ENCODE measurements at regions not wholly inside any gene's neighbourhood (a gene's known extent, or its start where the extent isn't known, plus 50 kb on each side); places are given as distances from the start of the nearest gene placed in this dataset.
"Not testable (repeated sequence)": the region's sequence is repeated elsewhere in the genome, so short reads cannot be mapped to it uniquely, and the experiment has no call there.

GRCh38 chr2:87151835-87152493 is 130.3 kb upstream of the PLGLB1 start:
- intact Hi-C loops (cut with DNase I); H3K36me3 ChIP-seq; DNase-seq; H3K4me3 ChIP-seq; H3K9me3 ChIP-seq; H3K4me1 ChIP-seq; H3K27me3 ChIP-seq; H3K27ac ChIP-seq: not testable (repeated sequence)
- ATAC-seq, result peak; percentile 77

GRCh38 chr2:87174454-87174853 is 152.8 kb upstream of the PLGLB1 start:
- H3K27ac ChIP-seq; H3K36me3 ChIP-seq; H3K4me1 ChIP-seq; H3K9me3 ChIP-seq; intact Hi-C loops (cut with DNase I); DNase-seq; H3K4me3 ChIP-seq; H3K27me3 ChIP-seq; ATAC-seq: not testable (repeated sequence)

GRCh38 chr2:87183373-87183772 is 161.7 kb upstream of the PLGLB1 start:
- H3K4me3 ChIP-seq; H3K27ac ChIP-seq; H3K9me3 ChIP-seq; H3K27me3 ChIP-seq; H3K36me3 ChIP-seq; H3K4me1 ChIP-seq; DNase-seq; intact Hi-C loops (cut with DNase I): not testable (repeated sequence)
- ATAC-seq, result peak; percentile 49

- ATAC-seq; DNase-seq; H3K27me3 ChIP-seq; H3K4me3 ChIP-seq; H3K9me3 ChIP-seq; intact Hi-C loops (cut with DNase I); H3K36me3 ChIP-seq; H3K4me1 ChIP-seq; H3K27ac ChIP-seq: not testable (repeated sequence)
Measured at GRCh38 chr2:87184260-87184659, 162.6 kb upstream of the PLGLB1 start.

GRCh38 chr2:87189214-87189613 is 167.6 kb upstream of the PLGLB1 start:
- ATAC-seq, result peak; percentile 26
- H3K27me3 ChIP-seq; H3K27ac ChIP-seq; H3K4me3 ChIP-seq; H3K4me1 ChIP-seq; intact Hi-C loops (cut with DNase I); H3K36me3 ChIP-seq; DNase-seq; H3K9me3 ChIP-seq: not testable (repeated sequence)

GRCh38 chr2:87193336-87193735 is 171.7 kb upstream of the PLGLB1 start:
- H3K36me3 ChIP-seq; H3K4me3 ChIP-seq; H3K27me3 ChIP-seq; intact Hi-C loops (cut with DNase I); DNase-seq; H3K4me1 ChIP-seq; H3K9me3 ChIP-seq; H3K27ac ChIP-seq: not testable (repeated sequence)
- peak; percentile 83 for ATAC-seq

GRCh38 chr2:87194254-87194999 is 172.8 kb upstream of the PLGLB1 start:
- ATAC-seq; H3K27ac ChIP-seq; H3K4me3 ChIP-seq; intact Hi-C loops (cut with DNase I); H3K27me3 ChIP-seq; H3K36me3 ChIP-seq; DNase-seq; H3K4me1 ChIP-seq; H3K9me3 ChIP-seq: not testable (repeated sequence)

- ATAC-seq; H3K9me3 ChIP-seq; intact Hi-C loops (cut with DNase I); DNase-seq; H3K4me1 ChIP-seq; H3K27me3 ChIP-seq; H3K36me3 ChIP-seq; H3K27ac ChIP-seq; H3K4me3 ChIP-seq: not testable (repeated sequence)
Measured at GRCh38 chr2:87196720-87197388, 175.2 kb upstream of the PLGLB1 start.

GRCh38 chr2:87198422-87198821 is 176.8 kb upstream of the PLGLB1 start:
- H3K36me3 ChIP-seq, ATAC-seq, DNase-seq: not testable (repeated sequence)

GRCh38 chr2:87199228-87199627 is 177.6 kb upstream of the PLGLB1 start:
- H3K4me1 ChIP-seq; DNase-seq; H3K36me3 ChIP-seq; intact Hi-C loops (cut with DNase I); ATAC-seq; H3K4me3 ChIP-seq; H3K27ac ChIP-seq; H3K27me3 ChIP-seq: not testable (repeated sequence)
- peaks cover 0 to 13% of the 10 kb centered on the region in 2 donors for H3K9me3 ChIP-seq

More at GRCh38 chr2:87198422-87198821, 176.8 kb upstream of the PLGLB1 start:
- H3K9me3 ChIP-seq; H3K27me3 ChIP-seq; intact Hi-C loops (cut with DNase I); H3K27ac ChIP-seq; H3K4me1 ChIP-seq; H3K4me3 ChIP-seq: not testable (repeated sequence)

- intact Hi-C loops (cut with DNase I); H3K27me3 ChIP-seq; H3K4me3 ChIP-seq; ATAC-seq; H3K4me1 ChIP-seq; H3K27ac ChIP-seq; H3K36me3 ChIP-seq; DNase-seq: not testable (repeated sequence)
- H3K9me3 ChIP-seq, result peaks cover 0 to 13% of the 10 kb centered on the region in 2 donors
Measured at GRCh38 chr2:87204569-87205147, 183.0 kb upstream of the PLGLB1 start.

GRCh38 chr2:87212938-87213337 is 191.3 kb upstream of the PLGLB1 start:
- H3K9me3 ChIP-seq; H3K27me3 ChIP-seq; DNase-seq; ATAC-seq; H3K4me1 ChIP-seq; H3K27ac ChIP-seq; H3K4me3 ChIP-seq; H3K36me3 ChIP-seq; intact Hi-C loops (cut with DNase I): not testable (repeated sequence)

- ATAC-seq; H3K4me1 ChIP-seq; DNase-seq; H3K4me3 ChIP-seq; H3K27ac ChIP-seq; intact Hi-C loops (cut with DNase I); H3K36me3 ChIP-seq; H3K27me3 ChIP-seq; H3K9me3 ChIP-seq: not testable (repeated sequence)
Measured at GRCh38 chr2:87217005-87217404, 195.4 kb upstream of the PLGLB1 start.

All from left lung (tissue), 4 donors.